Right lobe of liver (tissue), 6 donors: ENCODE measurements at regions not wholly inside any gene's neighbourhood (a gene's known extent, or its start where the extent isn't known, plus 50 kb on each side); places are given as distances from the start of the nearest gene placed in this dataset.

Experiments used
- ATAC-seq, 4 donors: fragments of 200-7000 bp; cut with Tn5 transposase; one replicate each; pipeline ENCODE4 v1.9.1; 2020; ENCODE audit warnings: mild to moderate bottlenecking in 4 of 4, moderate library complexity in 4 of 4
- DNase-seq, 3 donors: peaks; one replicate each; pipeline ENCODE4 v3.0.0-alpha.2; 2020
- H3K27ac ChIP-seq, 3 donors: fragments of 200-600 bp; one replicate each; pipeline ENCODE4 v1.8.0; 2022
- H3K27me3 ChIP-seq, 2 donors: fragments of 200-600 bp; one replicate each; pipeline ENCODE4 v1.8.0; 2022
- H3K36me3 ChIP-seq, 4 donors: fragments of 200-600 bp; sonication (generic) in 1 of 4; one replicate each; pipeline versions ENCODE4 v1.5.1 to v1.8.0; 2017 to 2022; ENCODE audit warnings: control low read depth in 1 of 4
- H3K4me1 ChIP-seq, 4 donors: fragments of 200-600 bp; sonication (generic) in 1 of 4; one replicate each; pipeline versions ENCODE4 v1.5.1 to v1.8.0; 2017 to 2022; ENCODE audit warnings: control low read depth in 1 of 4
- H3K4me3 ChIP-seq, 3 donors: fragments of 200-600 bp; one replicate each; pipeline ENCODE4 v1.8.0; 2022
- H3K9me3 ChIP-seq, 4 donors: fragments of 200-600 bp; sonication (generic) in 1 of 4; one replicate each; pipeline versions ENCODE4 v1.5.1 to v1.8.0; 2017 to 2022; ENCODE audit warnings: control low read depth in 1 of 4
- CTCF ChIP-seq, 4 donors: fragments of 200-600 bp in 3 of 4; fragments of 450-650 bp in 1 of 4; IDR thresholded peaks; one replicate each; pipeline versions ENCODE4 v1.5.1 to v1.8.0; 2016 to 2022; ENCODE audit warnings: antibody characterized with exemption in 4 of 4, mild to moderate bottlenecking in 2 of 4
- POLR2A ChIP-seq: fragments of 450-650 bp; IDR thresholded peaks from one replicate; pipeline ENCODE4 v1.6.1; 2017; ENCODE audit warnings: antibody characterized with exemption, mild to moderate bottlenecking
- WGBS: methylation state at CpG from one replicate; pipeline ENCODE4 v1.1.6; 2018; ENCODE audit warnings: low coverage, low lambda C conversion rate; ENCODE audit not compliant: insufficient coverage; ENCODE audit errors: missing lambda C conversion rate; 5-methylcytosine and 5-hydroxymethylcytosine counted together
- intact Hi-C, 2 donors: fragments of 100-400 bp; cut with DNase I; formaldehyde crosslinking; loops; one replicate each; pipeline versions ENCODE4 v1.11.2 to v1.14.1; 2022
- donor health status: DM: no; HTN: yes; CAD: no.
- donor health status: DM: no; HTN: no; CAD: no.
- donor health status: DM: no; HTN: no; CAD: no.
- donor health status: DM: no; HTN: yes; CAD: no.
- donor health status: DM: no; HTN: yes; CAD: no.

- no peaks in the 10 kb centered on the region for H3K4me1 ChIP-seq
- no peaks in the 10 kb centered on the region for H3K36me3 ChIP-seq
- ATAC-seq (no peak), DNase-seq (no peak)
- no peak overlapping the region for H3K27ac ChIP-seq
- no peaks in the 10 kb centered on the region for H3K27me3 ChIP-seq
- intact Hi-C loops, result no loop called here
- 17% methylated on average over 5 of the region's 6 CpGs for WGBS
- TF ChIP-seq CTCF (IDR thresholded peaks at IDR 0.05) (no peak), POLR2A (no peak)
- H3K4me3 ChIP-seq, result no peak overlapping the region
- no peaks in the 10 kb centered on the region for H3K9me3 ChIP-seq
Observed at GRCh38 chr9:99601571-99602111, 220.0 kb upstream of the NR4A3 start.

GRCh38 chr9:99602854-99603253 lies 218.8 kb upstream of the NR4A3 start:
- no peaks in the 10 kb centered on the region for H3K9me3 ChIP-seq
- TF ChIP-seq CTCF (IDR thresholded peaks at IDR 0.05), result no peak
- TF ChIP-seq POLR2A, result no peak
- no peak for ATAC-seq
- intact Hi-C loops, result no loop called here
- no peak for DNase-seq
- no peaks in the 10 kb centered on the region for H3K27me3 ChIP-seq
- no peak overlapping the region for H3K4me3 ChIP-seq
- H3K27ac ChIP-seq, result no peak overlapping the region
- H3K36me3 ChIP-seq, result no peaks in the 10 kb centered on the region
- H3K4me1 ChIP-seq, result no peaks in the 10 kb centered on the region

GRCh38 chr9:99605016-99605743 lies 216.5 kb upstream of the NR4A3 start:
- intact Hi-C loops, result no loop called here
- TF ChIP-seq POLR2A, result no peak
- TF ChIP-seq CTCF (IDR thresholded peaks at IDR 0.05), result no peak
- Histone ChIP-seq H3K4me3 (no peak overlapping the region), H3K27me3 (no peaks in the 10 kb centered on the region), H3K27ac (no peak overlapping the region), H3K9me3 (no peaks in the 10 kb centered on the region), H3K4me1 (no peaks in the 10 kb centered on the region), H3K36me3 (no peaks in the 10 kb centered on the region)
- DNase-seq (no peak), ATAC-seq (no peak)
- WGBS, result 49% methylated on average over 5 of the region's 5 CpGs

GRCh38 chr9:99606296-99606695 lies 215.4 kb upstream of the NR4A3 start:
- TF ChIP-seq POLR2A (no peak), CTCF (IDR thresholded peaks at IDR 0.05) (no peak)
- Histone ChIP-seq H3K4me1 (no peaks in the 10 kb centered on the region), H3K27me3 (no peaks in the 10 kb centered on the region), H3K27ac (no peak overlapping the region), H3K9me3 (no peaks in the 10 kb centered on the region), H3K36me3 (no peaks in the 10 kb centered on the region), H3K4me3 (no peak overlapping the region)
- intact Hi-C loops, result no loop called here
- no peak for ATAC-seq
- no peak for DNase-seq
- WGBS, result 79% methylated on average over 2 of the region's 2 CpGs

- Histone ChIP-seq H3K27ac (no peak overlapping the region), H3K27me3 (no peaks in the 10 kb centered on the region), H3K4me1 (no peaks in the 10 kb centered on the region), H3K4me3 (no peak overlapping the region), H3K9me3 (no peaks in the 10 kb centered on the region), H3K36me3 (no peaks in the 10 kb centered on the region)
- TF ChIP-seq CTCF (IDR thresholded peaks at IDR 0.05) (no peak), POLR2A (no peak)
- WGBS, result 36% methylated on average over 4 of the region's 4 CpGs
- ATAC-seq, result no peak
- intact Hi-C loops, result no loop called here
- DNase-seq, result no peak
Observed at GRCh38 chr9:99606957-99607356, 214.7 kb upstream of the NR4A3 start.
